Stimulated activated CD4-positive, alpha-beta T cell treated with anti-CD3 and anti-CD28 coated beads, Interleukin-1b, Interleukin-23, amount 100 ng/mL, for 24 hours (primary cell): ENCODE measurements at regions not wholly inside any gene's neighbourhood (a gene's known extent, or its start where the extent isn't known, plus 50 kb on each side); places are given as distances from the start of the nearest gene placed in this dataset.

Experiments used
- DNase-seq, 4 experiments: peaks; one replicate each; pipeline ENCODE4 v3.0.0-alpha.2; 2020; ENCODE audit warnings: low read depth in 4 of 4, low spot score in 1 of 4

GRCh38 chr22:49191506-49191980 lies 636.1 kb downstream of the BRD1 start:
- DNase-seq: no peak

- no peak for DNase-seq
Measured at GRCh38 chr22:49190816-49191505, 636.7 kb downstream of the BRD1 start.

GRCh38 chr22:49189871-49190270 lies 637.8 kb downstream of the BRD1 start:
- no peak for DNase-seq

- no peak for DNase-seq
Measured at GRCh38 chr22:49188591-49188990, 639.1 kb downstream of the BRD1 start.

DNA sequence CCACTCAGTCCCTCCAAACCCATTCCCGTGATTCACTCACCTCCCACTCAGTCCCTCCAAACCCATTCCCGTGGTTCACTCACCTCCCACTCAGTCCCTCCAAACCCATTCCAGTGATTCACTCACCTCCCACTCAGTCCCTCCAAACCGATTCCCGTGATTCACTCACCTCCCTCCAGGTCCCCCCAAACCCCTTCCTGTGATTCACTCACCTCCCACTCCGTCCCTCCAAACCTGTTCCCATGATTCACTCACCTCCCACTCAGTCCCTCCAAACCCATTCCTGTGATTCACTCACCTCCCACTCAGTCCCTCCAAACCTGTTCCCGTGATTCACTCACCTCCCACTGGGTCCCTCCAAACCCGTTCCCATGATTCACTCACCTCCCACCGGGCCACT lies 639.6 kb downstream of the BRD1 start:
- DNase-seq: no peak

DNA sequence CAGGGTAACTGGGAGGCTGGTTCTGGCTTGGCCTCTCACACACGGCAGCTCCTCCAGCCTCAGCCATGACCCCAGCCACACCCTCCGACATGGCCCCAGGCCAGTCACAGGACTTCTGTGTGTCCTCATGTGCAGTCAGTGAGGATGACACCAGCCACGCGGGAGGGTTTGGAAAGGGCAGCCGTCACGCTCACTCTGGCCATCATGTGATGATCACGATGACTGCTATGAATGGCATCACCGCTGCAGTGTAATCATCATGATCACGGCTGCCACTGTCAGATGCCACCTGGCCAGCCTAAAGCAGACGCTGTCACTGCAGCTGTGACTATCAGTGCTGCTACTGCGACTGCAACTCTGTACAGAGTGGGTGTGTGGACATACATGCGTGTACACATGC lies 640.9 kb downstream of the BRD1 start:
- no peak for DNase-seq

DNA sequence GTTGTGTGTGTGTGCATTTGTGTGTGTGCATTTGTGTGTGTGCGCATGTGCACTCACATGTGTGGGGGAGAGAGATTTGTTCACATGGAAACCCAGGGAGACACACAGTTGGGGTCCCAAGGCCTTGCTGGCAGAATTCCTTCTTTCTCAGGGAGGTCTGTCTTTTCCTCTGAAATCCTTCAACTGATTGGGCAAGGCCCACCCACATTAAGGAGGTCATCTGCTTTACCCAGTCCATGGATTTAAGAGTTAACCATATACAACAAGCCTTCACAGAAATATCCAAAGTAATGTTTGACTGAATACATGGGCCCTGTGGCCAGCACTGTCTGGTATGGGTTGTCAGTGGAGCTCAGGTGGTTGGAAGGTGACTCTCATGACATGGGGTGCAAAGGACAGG lies 641.4 kb downstream of the BRD1 start:
- no peak for DNase-seq

DNA sequence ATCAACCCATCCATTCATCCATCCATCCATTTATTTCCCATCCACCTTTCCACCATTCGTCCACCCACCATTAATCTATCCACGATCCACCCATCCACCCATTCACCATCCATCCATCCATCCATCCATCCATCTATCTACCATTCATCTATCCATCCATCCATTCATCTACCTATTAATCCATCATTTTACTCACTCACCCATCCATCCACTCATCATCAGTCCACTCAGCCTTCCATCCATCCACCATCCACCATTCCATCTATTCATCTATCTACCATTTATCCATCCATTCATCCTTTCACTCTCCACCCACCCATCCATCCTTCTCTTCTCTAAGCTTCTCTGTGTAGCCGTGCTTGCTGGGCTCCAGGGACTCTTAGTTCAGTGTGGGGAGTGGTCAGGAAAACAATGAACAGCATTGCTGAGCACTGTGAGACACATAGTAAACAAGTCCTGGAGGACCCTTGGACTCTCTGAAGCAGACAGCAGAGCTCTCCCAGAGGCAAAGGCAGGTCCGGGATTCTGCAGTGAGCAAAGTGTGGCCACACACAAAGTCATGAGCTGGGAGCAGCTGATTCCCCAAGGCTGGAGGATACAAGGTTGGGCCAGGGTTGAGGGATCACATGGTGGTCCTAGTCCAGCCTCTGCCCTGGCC lies 642.2 kb downstream of the BRD1 start:
- DNase-seq: no peak

- DNase-seq: no peak
Measured at GRCh38 chr22:49184736-49185135, 642.9 kb downstream of the BRD1 start.

DNA sequence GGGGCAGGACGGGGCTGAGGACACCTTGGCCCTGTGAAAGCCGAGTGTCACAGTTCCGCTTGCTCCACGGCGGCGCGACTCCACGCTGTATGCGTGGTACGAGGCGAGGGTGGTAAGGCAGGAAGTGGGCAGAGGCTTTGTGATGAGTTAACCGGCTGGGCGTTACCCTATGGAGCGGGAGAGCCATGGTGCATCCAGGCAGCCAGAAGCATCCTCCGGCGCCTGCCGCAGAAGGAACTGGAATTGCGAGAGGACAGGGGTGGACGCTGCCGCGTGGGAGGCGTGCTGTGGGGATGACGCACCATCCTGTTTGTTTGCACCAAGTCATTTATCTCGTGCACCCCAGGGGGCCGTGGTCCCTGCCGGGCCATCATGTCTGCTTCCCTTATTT lies 643.9 kb downstream of the BRD1 start:
- DNase-seq: no peak

- no peak for DNase-seq
Measured at GRCh38 chr22:49183208-49183825, 644.4 kb downstream of the BRD1 start.

DNA sequence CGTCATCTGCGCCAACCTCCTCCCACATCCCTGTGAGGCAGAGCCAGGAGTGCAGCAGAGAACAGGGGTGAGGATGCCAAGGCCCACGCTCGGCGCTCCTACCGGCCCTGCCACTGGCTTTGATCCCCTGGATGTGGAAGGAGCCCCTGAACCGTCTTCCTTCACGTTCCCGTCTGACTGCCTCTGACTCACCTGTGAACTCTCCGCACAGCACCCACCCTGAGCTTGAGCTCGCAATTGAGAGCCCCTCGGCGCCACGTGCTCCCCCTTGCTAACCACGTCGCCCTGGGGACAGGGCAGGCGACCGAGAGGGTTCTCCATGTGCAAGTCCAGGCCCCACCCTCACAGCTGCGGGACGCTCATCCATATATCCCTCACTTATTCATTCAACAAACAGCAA lies 645.3 kb downstream of the BRD1 start:
- DNase-seq: no peak

- DNase-seq: no peak
Measured at GRCh38 chr22:49181942-49182341, 645.7 kb downstream of the BRD1 start.

DNA sequence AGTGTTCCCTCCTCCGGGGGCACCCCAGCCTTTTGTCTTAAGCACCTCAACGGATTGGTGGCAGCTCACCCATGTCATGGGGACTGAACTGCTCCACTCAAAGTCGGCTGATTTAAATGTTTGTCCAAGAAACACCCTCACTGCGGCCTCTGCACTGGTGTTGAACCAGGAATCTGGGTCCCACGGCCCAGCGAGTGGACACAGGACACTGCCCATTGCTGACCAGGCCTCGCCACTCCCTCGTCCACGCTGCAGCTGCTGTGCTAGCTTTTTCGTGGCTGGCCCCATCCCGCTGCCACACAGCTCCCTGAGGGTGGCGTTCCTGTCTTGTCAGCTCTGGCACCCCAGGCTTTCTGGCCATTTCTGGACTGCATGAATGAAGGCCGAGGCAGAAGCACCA lies 646.2 kb downstream of the BRD1 start:
- no peak for DNase-seq

DNA sequence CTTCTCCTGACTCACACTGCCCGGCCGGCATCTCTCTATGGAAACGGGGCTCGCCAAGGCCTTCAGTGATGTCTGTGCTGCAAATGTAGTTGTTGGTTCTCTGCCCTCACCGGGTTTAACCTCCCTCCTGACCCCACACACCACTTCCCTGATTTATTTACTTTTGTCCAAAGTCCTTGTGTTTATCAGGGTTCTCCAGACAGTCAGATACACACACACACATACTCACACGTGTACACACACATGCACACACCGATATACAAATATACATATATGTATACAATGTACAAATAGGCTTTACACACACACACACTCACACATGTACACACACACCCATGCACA lies 647.0 kb downstream of the BRD1 start:
- no peak for DNase-seq

GRCh38 chr22:49179886-49180682 lies 647.6 kb downstream of the BRD1 start:
- no peak for DNase-seq

GRCh38 chr22:49179175-49179574 lies 648.5 kb downstream of the BRD1 start:
- no peak for DNase-seq

DNA sequence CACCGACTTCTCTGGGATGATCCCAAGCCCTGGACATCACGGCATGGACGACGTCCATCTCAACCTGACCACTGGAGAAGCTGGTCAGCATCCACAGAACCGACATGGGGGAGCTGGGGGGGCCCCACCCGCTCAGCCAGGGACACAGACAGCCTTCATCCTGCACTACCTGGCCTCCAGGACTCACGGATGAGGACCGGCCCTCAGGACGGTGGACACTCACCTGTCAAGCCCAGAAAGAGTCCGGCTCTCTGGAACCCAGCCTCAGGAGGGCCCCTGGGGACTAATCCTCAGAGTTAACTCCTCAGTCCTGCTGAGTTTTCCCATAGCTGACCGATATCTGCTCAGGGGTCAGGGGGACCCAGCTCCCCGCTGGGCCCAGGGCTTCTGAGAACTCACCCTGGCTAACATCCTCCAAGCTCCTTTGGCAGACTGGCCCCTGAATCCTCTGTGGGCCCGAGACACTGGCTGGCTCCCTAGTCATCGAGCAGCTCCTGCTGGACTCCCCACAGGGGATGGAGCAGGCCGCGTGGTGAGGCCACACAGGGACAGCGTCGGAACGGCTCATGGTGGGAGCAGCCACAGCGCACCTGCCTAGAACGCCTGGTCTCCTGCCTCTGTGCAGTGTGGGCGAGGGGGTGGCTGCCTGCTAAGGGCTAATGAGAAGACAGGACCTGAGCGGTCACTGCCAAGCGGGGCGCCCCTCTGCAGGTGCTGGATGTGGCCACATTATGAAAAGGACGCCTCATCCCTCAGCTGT lies 649.2 kb downstream of the BRD1 start:
- DNase-seq: no peak

- no peak for DNase-seq
Measured at GRCh38 chr22:49177666-49178065, 650.0 kb downstream of the BRD1 start.

GRCh38 chr22:49176956-49177355 lies 650.7 kb downstream of the BRD1 start:
- no peak for DNase-seq

DNA sequence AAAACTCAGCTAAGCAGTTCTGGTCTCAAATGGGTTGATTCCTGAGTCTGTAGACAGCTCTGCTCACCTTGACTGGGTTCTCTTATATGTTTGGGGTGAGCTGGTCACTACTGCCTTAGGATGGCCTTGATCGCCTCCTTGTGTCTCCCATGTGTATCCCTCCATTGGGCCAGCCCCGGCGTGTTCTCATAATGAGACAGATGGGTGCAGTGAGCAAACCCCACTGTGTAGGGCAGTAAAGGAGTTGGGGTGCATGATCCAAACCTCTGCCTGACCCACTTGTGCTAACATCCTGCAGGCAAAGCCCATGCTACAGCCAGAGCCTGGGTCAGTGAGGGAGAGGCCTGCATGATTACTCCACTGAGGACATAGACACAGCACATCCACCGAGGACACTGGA lies 657.6 kb downstream of the BRD1 start:
- no peak for DNase-seq
